Right hindlimb (tissue), 1 donor: ENCODE measurements at regions not wholly inside any gene's neighbourhood (a gene's known extent, or its start where the extent isn't known, plus 50 kb on each side); places are given as distances from the start of the nearest gene placed in this dataset.
"Not testable (repeated sequence)": the region's sequence is repeated elsewhere in the genome, so short reads cannot be mapped to it uniquely, and the experiment has no call there.

Experiments used
- DNase-seq: peaks from one replicate; pipeline ENCODE4 v3.0.0-alpha.2; 2018

GRCh38 chr16:29139901-29140855 is 155.3 kb downstream of the LAT start:
- DNase-seq: peak; percentile 26

- peak; percentile 69 for DNase-seq
Observed at GRCh38 chr16:29139261-29139802, 154.5 kb downstream of the LAT start.

GRCh38 chr16:29138698-29139097 is 153.8 kb downstream of the LAT start:
- DNase-seq: not testable (repeated sequence)

GRCh38 chr16:29137894-29138662 is 153.2 kb downstream of the LAT start:
- not testable (repeated sequence) for DNase-seq

- DNase-seq: not testable (repeated sequence)
Observed at GRCh38 chr16:29137461-29137860, 152.6 kb downstream of the LAT start.

- DNase-seq: not testable (repeated sequence)
Observed at GRCh38 chr16:29136916-29137315, 152.1 kb downstream of the LAT start.

GRCh38 chr16:29136046-29136696 is 151.3 kb downstream of the LAT start:
- DNase-seq: not testable (repeated sequence)

GRCh38 chr16:29135098-29135497 is 150.2 kb downstream of the LAT start:
- DNase-seq: not testable (repeated sequence)

GRCh38 chr16:29133681-29134430 is 149.0 kb downstream of the LAT start:
- DNase-seq: peak; percentile 63

GRCh38 chr16:29132869-29133268 is 148.0 kb downstream of the LAT start:
- DNase-seq: not testable (repeated sequence)

GRCh38 chr16:29132444-29132843 is 147.6 kb downstream of the LAT start:
- not testable (repeated sequence) for DNase-seq

GRCh38 chr16:29130901-29131851 is 146.3 kb downstream of the LAT start:
- DNase-seq: peak; percentile 47

- peak; percentile 63 for DNase-seq
Observed at GRCh38 chr16:29130131-29130711, 145.4 kb downstream of the LAT start.

GRCh38 chr16:29129458-29130038 is 144.7 kb downstream of the LAT start:
- peak; percentile 39 for DNase-seq

- DNase-seq: peak; percentile 25
Observed at GRCh38 chr16:29128732-29129457, 144.0 kb downstream of the LAT start.

GRCh38 chr16:29127806-29128420 is 143.1 kb downstream of the LAT start:
- not testable (repeated sequence) for DNase-seq

GRCh38 chr16:29126616-29127015 is 141.8 kb downstream of the LAT start:
- no peak for DNase-seq

- no peak for DNase-seq
Observed at GRCh38 chr16:29126057-29126494, 141.2 kb downstream of the LAT start.

GRCh38 chr16:29124828-29125227 is 140.0 kb downstream of the LAT start:
- no peak for DNase-seq
